ENCODE measurements at regions not wholly inside any gene's neighbourhood (a gene's known extent, or its start where the extent isn't known, plus 50 kb on each side); places are given as distances from the start of the nearest gene placed in this dataset.

GRCh38 chr1:163589735-163590134 is 268.0 kb downstream of the NUF2 start:
- TF ChIP-seq POLR2A (IDR thresholded peaks at IDR 0.05; ENCODE audit: low read depth, low read length) (no peak), SPI1 (IDR thresholded peaks at IDR 0.05; ENCODE audit: low read depth, low read length) (no peak), POLR2AphosphoS5 (IDR thresholded peaks at IDR 0.05; ENCODE audit: low read depth, low read length) (no peak), TAF1 (IDR thresholded peaks at IDR 0.05; ENCODE audit: low read depth, low read length) (no peak), POU2F2 (IDR thresholded peaks at IDR 0.05; ENCODE audit: low read depth, low read length) (no peak), PAX5 (IDR thresholded peaks at IDR 0.05; ENCODE audit: insufficient read depth, low read length, severe bottlenecking) (no peak)
